Tibial nerve (tissue), 4 donors: ENCODE measurements at regions not wholly inside any gene's neighbourhood (a gene's known extent, or its start where the extent isn't known, plus 50 kb on each side); places are given as distances from the start of the nearest gene placed in this dataset.

Experiments
- EP300 ChIP-seq, 2 donors: sonication (generic); formaldehyde crosslinking; IDR thresholded peaks; one replicate each; pipeline ENCODE4 v1.6.1; 2017; ENCODE audit warnings: antibody characterized with exemption in 2 of 2, mild to moderate bottlenecking in 1 of 2
- POLR2A ChIP-seq, 2 donors: fragments of 450-650 bp; IDR thresholded peaks; one replicate each; pipeline ENCODE4 v1.6.1; 2017; ENCODE audit warnings: antibody characterized with exemption in 2 of 2, mild to moderate bottlenecking in 2 of 2, moderate library complexity in 2 of 2
- TF ChIP-seq, protein P1 (sequence below), 5 experiments: fragments of 200-600 bp in 3 of 5; fragments of 450-650 bp in 2 of 5; sonication (generic) in 3 of 5; IDR thresholded peaks; one replicate each; pipeline ENCODE4 v1.5.1; 2016 to 2019; ENCODE audit warnings: antibody characterized with exemption in 5 of 5, mild to moderate bottlenecking in 3 of 5, moderate library complexity in 2 of 5

DNA sequence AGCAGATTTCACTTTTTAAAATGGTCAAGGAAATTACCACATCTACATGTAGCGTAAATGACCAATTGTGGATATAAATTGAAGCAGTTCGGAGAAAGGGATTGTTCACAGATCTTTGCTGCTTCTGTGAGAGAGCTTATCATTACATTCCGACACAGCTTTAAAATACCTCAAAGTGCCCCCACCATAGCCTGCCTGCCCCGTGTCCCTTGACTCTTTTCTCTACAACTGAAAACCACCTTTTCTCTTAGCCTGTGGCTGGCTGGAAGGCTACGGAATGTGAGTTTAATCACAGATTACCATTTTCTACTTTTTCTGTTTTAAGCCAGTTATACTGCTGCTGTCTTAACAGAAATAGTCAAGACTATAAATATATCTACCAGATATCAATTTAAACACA lies 347.2 kb upstream of the MAP3K7 start:
- TF ChIP-seq, protein P1, sequence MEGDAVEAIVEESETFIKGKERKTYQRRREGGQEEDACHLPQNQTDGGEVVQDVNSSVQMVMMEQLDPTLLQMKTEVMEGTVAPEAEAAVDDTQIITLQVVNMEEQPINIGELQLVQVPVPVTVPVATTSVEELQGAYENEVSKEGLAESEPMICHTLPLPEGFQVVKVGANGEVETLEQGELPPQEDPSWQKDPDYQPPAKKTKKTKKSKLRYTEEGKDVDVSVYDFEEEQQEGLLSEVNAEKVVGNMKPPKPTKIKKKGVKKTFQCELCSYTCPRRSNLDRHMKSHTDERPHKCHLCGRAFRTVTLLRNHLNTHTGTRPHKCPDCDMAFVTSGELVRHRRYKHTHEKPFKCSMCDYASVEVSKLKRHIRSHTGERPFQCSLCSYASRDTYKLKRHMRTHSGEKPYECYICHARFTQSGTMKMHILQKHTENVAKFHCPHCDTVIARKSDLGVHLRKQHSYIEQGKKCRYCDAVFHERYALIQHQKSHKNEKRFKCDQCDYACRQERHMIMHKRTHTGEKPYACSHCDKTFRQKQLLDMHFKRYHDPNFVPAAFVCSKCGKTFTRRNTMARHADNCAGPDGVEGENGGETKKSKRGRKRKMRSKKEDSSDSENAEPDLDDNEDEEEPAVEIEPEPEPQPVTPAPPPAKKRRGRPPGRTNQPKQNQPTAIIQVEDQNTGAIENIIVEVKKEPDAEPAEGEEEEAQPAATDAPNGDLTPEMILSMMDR (IDR thresholded peaks at IDR 0.05), result no peak
- TF ChIP-seq POLR2A (IDR thresholded peaks at IDR 0.05), result no peak
- TF ChIP-seq EP300 (IDR thresholded peaks at IDR 0.05), result no peak
